ENCODE measurements at regions not wholly inside any gene's neighbourhood (a gene's known extent, or its start where the extent isn't known, plus 50 kb on each side); places are given as distances from the start of the nearest gene placed in this dataset.
"Not testable (repeated sequence)": the region's sequence is repeated elsewhere in the genome, so short reads cannot be mapped to it uniquely, and the experiment has no call there.

- not testable (repeated sequence) for TF ChIP-seq POLR2AphosphoS5, POLR2A, TAF1, POU2F2, SPI1 (IDR thresholded peaks at IDR 0.05; ENCODE audit: low read depth, low read length)
Observed at GRCh38 chr3:39586215-39586614, 118.7 kb downstream of the MOBP start.

Data from GM12891 (cell line).